Endothelial cell of umbilical vein (primary cell): ENCODE measurements at regions not wholly inside any gene's neighbourhood (a gene's known extent, or its start where the extent isn't known, plus 50 kb on each side); places are given as distances from the start of the nearest gene placed in this dataset.

Source experiments
- BruUV-seq: library from RNA; stranded (reverse); fragments of 400-500 nt; replicated peaks from 2 replicates; lab custom pipeline; 2021; lab: Mats Ljungman, UMichigan
- CTCF ChIA-PET: fragments of 300-600, 350-600 bp; sonication (Branson Sonifier 250); formaldehyde crosslinking; loops from one replicate; lab custom pipeline; 2021; ENCODE audit warnings: antibody characterized with exemption, inconsistent platforms; lab: Charles Lee
- POLR2A ChIA-PET: fragments of 300-600, 350-600 bp; sonication (Branson Sonifier 250); formaldehyde crosslinking; loops from one replicate; lab custom pipeline; 2021; ENCODE audit warnings: antibody characterized with exemption, inconsistent platforms; lab: Charles Lee
- DNase-seq: peaks from one replicate; pipeline ENCODE4 v3.0.0-alpha.2; 2011; ENCODE audit warnings: low read depth, low spot score
- FAIRE-seq: peaks from 2 replicates; lab custom pipeline; 2011; peaks lifted over from hg19 to GRCh38; lab: Jason Lieb, UNC
- H2AFZ ChIP-seq: 2 replicates; pipeline ENCODE4 v1.6.0; 2012; ENCODE audit warnings: low read depth, low read length, control low read depth, inconsistent platforms
- H3K27ac ChIP-seq: 2 replicates; pipeline ENCODE4 v1.5.1; 2011; ENCODE audit warnings: low read depth, mild to moderate bottlenecking, control low read depth, low read length, moderate library complexity; ENCODE audit not compliant: insufficient read depth
- H3K27me3 ChIP-seq, 2 experiments: 2 replicates each; pipeline versions ENCODE4 v1.6.0 to v1.6.1; 2011; ENCODE audit warnings: low read length in 2 of 2, mixed read lengths in 1 of 2; ENCODE audit not compliant: control insufficient read depth in 2 of 2, insufficient read depth in 2 of 2
- H3K36me3 ChIP-seq, 2 experiments: 2 replicates in 1 of 2; 3 replicates in 1 of 2; pipeline ENCODE4 v1.5.1; 2011; ENCODE audit warnings: low read length in 2 of 2, mild to moderate bottlenecking in 1 of 2, moderate library complexity in 1 of 2; ENCODE audit not compliant: control insufficient read depth in 2 of 2, insufficient read depth in 2 of 2; ENCODE audit errors: extremely low read depth in 1 of 2
- H3K4me1 ChIP-seq: 3 replicates; pipeline ENCODE4 v1.5.1; 2011; ENCODE audit warnings: mild to moderate bottlenecking, low read length; ENCODE audit not compliant: control insufficient read depth, insufficient read depth; ENCODE audit errors: extremely low read depth
- H3K4me2 ChIP-seq: 2 replicates; pipeline ENCODE4 v1.6.1; 2011; ENCODE audit warnings: low read length, control low read depth, mixed read lengths; ENCODE audit not compliant: insufficient read depth
- H3K4me3 ChIP-seq, 3 experiments: fragments of 200-600 bp in 1 of 3; sonication (generic), shearing (Covaris generic) in 1 of 3; replicated peaks in 1 of 3; 2 replicates each; pipeline ENCODE4 v1.5.1; 2011 to 2016; ENCODE audit warnings: control low read depth in 3 of 3, low read length in 3 of 3, mild to moderate bottlenecking in 2 of 3, inconsistent platforms in 1 of 3, low read depth in 1 of 3, moderate library complexity in 1 of 3; ENCODE audit not compliant: insufficient read depth in 1 of 3
- H3K79me2 ChIP-seq: 2 replicates; pipeline ENCODE4 v1.6.0; 2012; ENCODE audit warnings: low read length, inconsistent platforms; ENCODE audit not compliant: control insufficient read depth, insufficient read depth
- H3K9ac ChIP-seq: replicated peaks from 2 replicates; pipeline ENCODE3; 2011; ENCODE audit warnings: low read length, control low read depth; ENCODE audit not compliant: insufficient read depth; ENCODE audit errors: extremely low read depth
- H3K9me1 ChIP-seq: replicated peaks from 3 replicates; pipeline ENCODE4 v1.6.0; 2011; ENCODE audit warnings: mild to moderate bottlenecking, low read length; ENCODE audit not compliant: control insufficient read depth, insufficient read depth; ENCODE audit errors: extremely low read depth
- H3K9me3 ChIP-seq: replicated peaks from 2 replicates; pipeline ENCODE4 v1.5.1; 2012; ENCODE audit warnings: low read length, inconsistent platforms; ENCODE audit not compliant: control insufficient read depth, insufficient read depth
- H4K20me1 ChIP-seq: replicated peaks from 2 replicates; pipeline ENCODE3; 2011; ENCODE audit warnings: mild to moderate bottlenecking, low read length; ENCODE audit not compliant: control insufficient read depth, insufficient read depth; ENCODE audit errors: extremely low read depth
- CTCF ChIP-seq, 2 donors: IDR thresholded peaks; 1 replicate in 1 of 2; 2 replicates in 1 of 2; pipeline ENCODE4 v1.5.1; 2011; ENCODE audit warnings: low read length in 2 of 2, mild to moderate bottlenecking in 2 of 2, moderate library complexity in 2 of 2, control low read depth in 1 of 2, inconsistent platforms in 1 of 2, low read depth in 1 of 2; ENCODE audit not compliant: insufficient read depth in 1 of 2; ENCODE audit errors: extremely low read depth in 1 of 2
- EZH2 ChIP-seq: IDR thresholded peaks from 2 replicates; pipeline ENCODE4 v1.6.1; 2012; ENCODE audit warnings: borderline replicate concordance, low read depth, mild to moderate bottlenecking, moderate library complexity, low read length, inconsistent platforms; ENCODE audit not compliant: severe bottlenecking
- FOS ChIP-seq: IDR thresholded peaks from 2 replicates; pipeline ENCODE4 v1.6.1; 2011; ENCODE audit warnings: mild to moderate bottlenecking, low read length, moderate library complexity, borderline replicate concordance; ENCODE audit not compliant: insufficient read depth
- GATA2 ChIP-seq: IDR thresholded peaks from 2 replicates; pipeline ENCODE4 v1.7.0; 2011; ENCODE audit warnings: low read depth, mild to moderate bottlenecking, moderate library complexity, mixed read lengths, low read length; ENCODE audit not compliant: insufficient read length, insufficient read depth
- JUN ChIP-seq: IDR thresholded peaks from 2 replicates; pipeline ENCODE4 v1.6.1; 2011; ENCODE audit warnings: borderline replicate concordance, low read depth; ENCODE audit not compliant: insufficient read length, insufficient read depth
- MYC ChIP-seq: IDR thresholded peaks from one replicate; pipeline ENCODE4 v1.6.1; 2011; ENCODE audit warnings: mild to moderate bottlenecking, low read depth, low read length
- POLR2A ChIP-seq: IDR thresholded peaks from 2 replicates; pipeline ENCODE4 v1.6.1; 2012; ENCODE audit warnings: low read depth, mild to moderate bottlenecking, control low read depth, low read length
- POLR2AphosphoS5 ChIP-seq: IDR thresholded peaks from 2 replicates; pipeline ENCODE4 v1.6.1; 2012; ENCODE audit warnings: low read depth, mild to moderate bottlenecking, control low read depth, low read length, moderate library complexity; ENCODE audit not compliant: insufficient read depth
- dilution Hi-C: fragments of 300-500 bp; cut with MboI; formaldehyde crosslinking; loops from one replicate; pipeline ENCODE4 v1.15.0; 2019; ENCODE audit warnings: low sequenced_read_pairs; ENCODE audit not compliant: extremely low pct_ligation_motif_present
- intact Hi-C: fragments of 100-400 bp; cut with micrococcal nuclease; formaldehyde crosslinking; loops from one replicate; pipeline ENCODE4 v1.10.0; 2022
- TF ChIP-seq, protein P1 (sequence below): IDR thresholded peaks from 2 replicates; pipeline ENCODE4 v1.6.1; 2011; ENCODE audit not compliant: insufficient read depth, insufficient read length

- no peak overlapping the region for H3K4me2 ChIP-seq
- FAIRE-seq (no peak), DNase-seq (no peak)
- H3K4me3 ChIP-seq = no peak overlapping the region
- no peak overlapping the region for H3K27ac ChIP-seq
- no peaks in the 10 kb centered on the region for H3K27me3 ChIP-seq
- dilution Hi-C loops (no loop called here), intact Hi-C loops (no loop called here)
- no peak for TF ChIP-seq JUN
- TF ChIP-seq GATA2 = no peak
- TF ChIP-seq EZH2 = no peak
- TF ChIP-seq MYC = no peak
- TF ChIP-seq POLR2AphosphoS5 = no peak
- no peak overlapping the region for H3K9ac ChIP-seq
- CTCF ChIA-PET = no interaction called here
- POLR2A ChIA-PET = no interaction called here
- H3K79me2 ChIP-seq = no peaks in the 10 kb centered on the region
- no peaks in the 10 kb centered on the region for H4K20me1 ChIP-seq
- no peaks in the 10 kb centered on the region for H3K9me1 ChIP-seq
- no peak overlapping the region for H2AFZ ChIP-seq
- H3K4me1 ChIP-seq = no peaks in the 10 kb centered on the region
- H3K9me3 ChIP-seq = peaks cover 4% of the 10 kb centered on the region
- no peaks in the 10 kb centered on the region for H3K36me3 ChIP-seq
- no TSS peak for BruUV-seq
Observed at GRCh38 chr6:51429017-51429712, 610.5 kb downstream of the TFAP2B start.

- ChIA-PET POLR2A (no interaction called here), CTCF (no interaction called here)
- Histone ChIP-seq H4K20me1 (no peaks in the 10 kb centered on the region), H3K4me1 (no peaks in the 10 kb centered on the region), H3K9ac (no peak overlapping the region), H3K27ac (no peak overlapping the region), H3K4me2 (no peak overlapping the region), H3K36me3 (no peaks in the 10 kb centered on the region), H2AFZ (no peak overlapping the region), H3K9me3 (peaks cover 4% of the 10 kb centered on the region), H3K4me3 (no peak overlapping the region), H3K27me3 (no peaks in the 10 kb centered on the region), H3K79me2 (no peaks in the 10 kb centered on the region), H3K9me1 (no peaks in the 10 kb centered on the region)
- no peak for DNase-seq
- no peak for FAIRE-seq
- dilution Hi-C loops = no loop called here
- no TSS peak for BruUV-seq
- intact Hi-C loops = no loop called here
- no peak for TF ChIP-seq POLR2A
- TF ChIP-seq, protein P1, sequence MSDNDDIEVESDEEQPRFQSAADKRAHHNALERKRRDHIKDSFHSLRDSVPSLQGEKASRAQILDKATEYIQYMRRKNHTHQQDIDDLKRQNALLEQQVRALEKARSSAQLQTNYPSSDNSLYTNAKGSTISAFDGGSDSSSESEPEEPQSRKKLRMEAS = no peak
- no peak for TF ChIP-seq GATA2
- TF ChIP-seq FOS = no peak
- TF ChIP-seq EZH2 = no peak
- TF ChIP-seq CTCF (IDR thresholded peaks at IDR 0.05; ENCODE audit: extremely low read depth in 1 of 2, insufficient read depth in 1 of 2, low read depth in 1 of 2, low read length in 2 of 2) = no peak
- no peak for TF ChIP-seq POLR2AphosphoS5
- no peak for TF ChIP-seq JUN
- no peak for TF ChIP-seq MYC
Observed at GRCh38 chr6:51430589-51430988, 611.9 kb downstream of the TFAP2B start.
